ENCODE measurements at regions not wholly inside any gene's neighbourhood (a gene's known extent, or its start where the extent isn't known, plus 50 kb on each side); places are given as distances from the start of the nearest gene placed in this dataset.
A peak's percentile ranks its signal among the peaks of the same experiment; 100 is the strongest.

DNA sequence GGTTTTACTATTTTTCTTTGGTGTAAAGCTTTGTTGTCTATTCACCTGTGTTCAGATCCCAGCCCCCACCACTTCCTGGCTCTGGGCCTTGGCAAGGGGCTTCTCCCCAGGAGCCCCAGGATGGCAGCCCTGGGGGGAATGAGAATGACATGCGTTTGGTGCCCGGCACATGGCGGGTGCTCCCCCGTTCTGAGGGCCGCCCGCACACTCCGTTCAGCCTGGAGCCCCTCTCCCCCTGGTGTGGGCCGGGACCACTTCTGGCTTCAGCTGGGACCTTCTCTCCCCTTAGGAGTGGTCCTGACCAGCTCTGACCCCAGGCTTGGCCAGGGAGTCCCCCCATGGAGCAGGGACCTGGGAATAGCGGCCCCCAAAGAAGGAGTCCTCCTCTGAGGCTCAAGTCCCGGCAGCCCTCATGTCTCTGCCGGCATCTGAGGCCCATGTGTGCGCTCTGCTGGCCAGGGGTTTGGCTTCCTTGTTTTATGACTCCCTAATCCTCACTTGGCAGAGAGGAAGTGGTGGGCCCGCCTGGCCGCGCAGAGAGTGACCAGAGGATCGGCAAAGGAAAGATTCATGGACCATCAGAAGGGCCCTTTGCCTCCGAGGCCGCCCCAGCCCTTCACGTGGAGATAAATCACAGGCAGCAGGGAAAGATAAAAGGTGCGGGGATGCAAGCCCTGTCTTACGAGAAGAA lies 57.0 kb upstream of the LMX1B start:
- DNase-seq, result no peak

DNA sequence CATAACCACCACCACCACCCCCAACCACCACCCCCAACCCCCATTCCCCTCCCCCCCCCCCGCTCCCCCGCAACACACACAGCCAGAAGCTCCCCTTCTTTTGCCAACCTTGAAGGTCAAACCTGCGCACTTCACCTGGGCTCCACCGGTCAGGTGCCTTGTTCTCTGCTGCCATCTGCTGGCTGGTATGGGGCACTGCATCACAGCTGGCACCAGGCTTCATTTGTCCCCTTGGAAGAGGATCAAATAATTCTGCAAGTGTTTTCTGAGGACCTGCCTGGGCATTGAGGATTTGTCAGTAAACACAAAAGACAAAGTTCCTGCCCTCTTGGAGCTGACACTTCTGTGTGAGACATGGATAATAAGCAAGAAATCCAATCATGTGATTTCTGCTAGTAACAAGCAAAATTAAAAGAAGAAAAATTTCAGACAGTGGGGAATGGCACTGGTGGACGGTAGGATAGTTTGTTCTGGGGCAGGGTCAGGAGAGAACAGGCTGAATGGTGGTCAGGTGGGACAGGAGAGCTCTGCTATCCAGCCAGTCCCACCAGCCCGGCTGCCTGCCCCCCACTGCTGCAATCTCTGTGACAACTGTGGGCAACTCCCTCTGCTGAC lies 55.6 kb upstream of the LMX1B start:
- DNase-seq, result peak; percentile 67

DNA sequence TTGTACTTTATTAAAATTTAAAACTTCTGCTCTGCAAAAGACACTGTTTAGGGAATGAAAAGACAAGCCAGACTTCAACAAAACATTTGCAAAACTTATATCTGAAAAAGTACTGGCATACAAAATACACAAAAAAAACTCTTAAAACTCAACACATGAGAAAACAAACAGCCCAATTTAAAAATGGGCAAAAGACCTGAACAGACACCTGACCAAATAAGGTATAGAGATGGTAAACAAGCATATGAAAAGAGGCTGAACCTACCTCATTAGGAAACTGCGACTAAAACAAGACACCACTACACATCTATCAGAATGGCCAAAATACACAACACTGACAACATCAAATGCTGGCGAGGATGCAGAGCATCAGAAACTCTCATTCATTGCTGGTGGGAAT lies 54.4 kb upstream of the LMX1B start:
- no peak for DNase-seq

DNA sequence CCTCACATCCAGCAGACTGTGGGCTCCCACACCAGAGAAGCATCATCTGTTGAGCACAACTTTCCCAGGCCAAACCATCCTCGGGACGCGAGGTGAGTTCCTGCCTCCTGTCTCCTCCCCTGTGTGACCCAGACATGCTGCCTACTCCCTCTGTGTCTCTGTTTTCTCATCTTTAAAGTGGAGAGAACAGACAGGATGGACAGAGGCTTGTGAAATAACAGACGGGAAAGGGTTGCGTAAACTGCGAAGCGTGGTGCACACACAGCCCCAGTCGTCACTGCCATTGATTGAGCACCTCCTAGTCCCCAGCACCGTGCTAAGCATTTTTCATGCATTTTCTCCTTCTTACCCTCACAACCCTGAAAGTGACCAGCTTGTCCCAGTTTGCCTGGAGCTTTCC lies 52.1 kb upstream of the LMX1B start:
- no peak for DNase-seq

DNA sequence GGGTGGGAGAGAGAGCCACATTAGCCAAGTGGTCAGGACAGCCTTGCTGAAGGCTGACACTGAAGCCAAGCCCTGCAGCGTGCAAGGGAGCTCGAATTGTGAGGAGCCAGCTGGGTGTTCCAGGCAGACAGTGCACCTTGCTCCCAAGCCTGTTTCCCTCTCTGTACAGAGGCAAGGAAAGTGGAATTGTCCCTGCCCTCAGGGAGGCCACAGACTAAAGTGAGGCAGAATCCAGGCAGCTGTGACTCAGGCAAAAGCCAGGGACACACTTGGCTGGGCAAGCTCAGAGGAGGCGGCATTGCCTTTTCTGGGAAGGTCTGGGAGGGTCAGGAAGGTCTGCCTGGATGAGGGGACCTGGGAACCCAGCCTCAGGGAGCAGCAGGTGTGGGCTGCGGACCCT lies 50.2 kb upstream of the LMX1B start:
- no peak for DNase-seq

Measured in NCI-H1105 treated with DMSO at 0.1 percent for 48 hours (cell line).